ENCODE measurements at regions not wholly inside any gene's neighbourhood (a gene's known extent, or its start where the extent isn't known, plus 50 kb on each side); places are given as distances from the start of the nearest gene placed in this dataset.

GRCh38 chr2:129892360-129892759, 87.1 kb upstream of the RAB6C start:
- TF ChIP-seq EZH2 (IDR thresholded peaks at IDR 0.05; ENCODE audit: low read length) = no peak
- TF ChIP-seq CTCF (optimal IDR thresholded peaks at IDR 0.05 in 1 of 3, IDR thresholded peaks at IDR 0.05 in 1 of 3, conservative IDR thresholded peaks at IDR 0.05 in 1 of 3; ENCODE audit: extremely low read depth in 1 of 3, insufficient read depth in 2 of 3, low read length in 3 of 3) = no peak
